Central memory CD8-positive, alpha-beta T cell (primary cell): ENCODE measurements at regions not wholly inside any gene's neighbourhood (a gene's known extent, or its start where the extent isn't known, plus 50 kb on each side); places are given as distances from the start of the nearest gene placed in this dataset.

ENCODE experiments used
- ATAC-seq: fragments of 150-1000 bp; cut with Tn5 transposase; replicated peaks from 2 replicates; pipeline ENCODE4 v1.10.0; 2022; ENCODE audit warnings: mild to moderate bottlenecking, moderate FRiP score, moderate number of reproducible peaks; ENCODE audit not compliant: poor library complexity, severe bottlenecking; ENCODE audit errors: extremely low read depth
- DNase-seq, 2 donors: peaks; one replicate each; pipeline ENCODE4 v3.0.0; 2021; ENCODE audit warnings: low spot score in 2 of 2
- H3K27ac Mint-ChIP-seq: one replicate; pipeline ENCODE4 v1.8.0; 2022; ENCODE audit warnings: low read depth, mild to moderate bottlenecking, moderate library complexity, mixed read lengths
- H3K27me3 Mint-ChIP-seq: one replicate; pipeline ENCODE4 v1.8.0; 2022; ENCODE audit warnings: mixed read lengths
- H3K36me3 Mint-ChIP-seq: one replicate; pipeline ENCODE4 v1.8.0; 2022; ENCODE audit warnings: mild to moderate bottlenecking, moderate library complexity, mixed read lengths; ENCODE audit not compliant: insufficient read depth
- H3K4me1 Mint-ChIP-seq: one replicate; pipeline ENCODE4 v1.8.0; 2022; ENCODE audit warnings: mixed read lengths
- H3K4me3 Mint-ChIP-seq: one replicate; pipeline ENCODE4 v1.8.0; 2022; ENCODE audit warnings: mild to moderate bottlenecking, moderate library complexity, mixed read lengths
- H3K9me3 Mint-ChIP-seq: one replicate; pipeline ENCODE4 v1.8.0; 2022; ENCODE audit warnings: mixed read lengths

DNA sequence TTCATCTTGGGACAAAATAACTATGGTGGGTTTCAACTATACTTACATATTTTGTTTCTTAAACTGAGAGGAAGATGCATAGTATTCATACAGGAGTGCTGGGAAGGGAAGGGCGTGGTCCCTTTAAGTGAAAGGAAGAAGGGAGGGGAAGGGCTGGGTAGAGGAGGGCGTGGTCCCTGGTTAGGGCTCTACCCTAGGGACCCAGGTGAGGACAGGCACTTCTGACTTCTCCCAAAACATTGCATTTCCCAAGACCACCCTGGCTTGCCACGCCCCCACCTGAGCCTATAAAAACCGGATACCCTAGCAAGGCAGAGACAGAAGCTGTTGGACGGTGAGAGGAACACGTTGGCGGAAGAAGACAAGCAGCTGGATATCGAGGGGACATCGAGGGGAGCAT lies 157.6 kb upstream of the PLXNA4 start:
- no peaks in the 10 kb centered on the region for H3K4me1 Mint-ChIP-seq

DNA sequence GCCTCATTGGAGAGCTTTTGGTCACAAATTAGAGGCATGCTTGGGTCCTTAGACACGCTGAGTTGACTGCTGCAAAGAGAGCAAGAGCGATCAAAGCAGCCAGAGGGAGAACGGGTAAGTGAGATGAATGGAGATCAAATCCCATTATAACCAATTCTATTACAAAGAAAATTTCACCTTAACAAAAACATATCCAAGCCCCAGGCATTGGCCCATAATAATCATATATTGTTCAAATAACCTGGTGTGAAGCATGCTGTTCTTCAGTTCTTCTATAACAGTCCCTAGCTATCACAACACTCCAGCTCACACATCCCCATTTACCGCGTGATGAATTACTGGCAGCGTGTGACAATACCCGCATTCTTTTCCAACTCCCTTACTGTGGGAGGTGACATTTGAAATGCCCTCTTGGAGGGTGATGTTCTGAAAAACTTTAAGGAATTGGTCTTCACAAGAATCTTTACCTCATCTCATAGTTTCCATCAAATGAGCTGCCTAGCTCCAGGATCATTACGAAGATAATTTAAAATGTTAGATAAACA lies 156.1 kb upstream of the PLXNA4 start:
- Mint-ChIP-seq H3K4me1 (no peaks in the 10 kb centered on the region), H3K9me3 (no peaks in the 10 kb centered on the region), H3K4me3 (no peak overlapping the region), H3K27ac (no peak overlapping the region), H3K27me3 (peaks cover 54% of the 10 kb centered on the region), H3K36me3 (no peaks in the 10 kb centered on the region)
- DNase-seq (no peak), ATAC-seq (no peak)

More for the DNA sequence above, 157.6 kb upstream of the PLXNA4 start:
- no peak overlapping the region for H3K27ac Mint-ChIP-seq
- ATAC-seq (no peak), DNase-seq (no peak)
- H3K4me3 Mint-ChIP-seq, result no peak overlapping the region
- peaks cover 57% of the 10 kb centered on the region for H3K27me3 Mint-ChIP-seq
- H3K9me3 Mint-ChIP-seq, result no peaks in the 10 kb centered on the region
- no peaks in the 10 kb centered on the region for H3K36me3 Mint-ChIP-seq

DNA sequence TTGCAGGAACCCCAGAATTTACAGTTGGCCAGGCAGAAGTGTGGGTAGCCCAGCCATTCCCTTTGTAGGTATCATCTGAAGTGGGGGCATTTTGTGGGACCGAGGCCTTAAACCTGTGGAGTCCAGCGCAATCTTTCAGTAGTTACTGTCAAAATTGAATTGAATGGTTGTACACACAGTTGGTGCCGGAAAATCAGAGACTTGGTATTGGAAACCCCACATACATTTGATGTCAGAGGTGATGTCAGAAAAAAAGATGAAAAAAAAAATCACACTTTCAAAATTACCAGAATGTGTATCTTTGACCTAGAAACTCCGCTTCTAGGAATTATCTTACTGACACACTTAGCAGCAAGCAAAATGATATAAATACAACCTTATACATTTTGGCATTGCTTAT lies 153.8 kb upstream of the PLXNA4 start:
- Mint-ChIP-seq H3K27ac (no peak overlapping the region), H3K36me3 (no peaks in the 10 kb centered on the region), H3K4me1 (no peaks in the 10 kb centered on the region), H3K27me3 (peaks cover 52% of the 10 kb centered on the region), H3K9me3 (no peaks in the 10 kb centered on the region), H3K4me3 (no peak overlapping the region)
- DNase-seq (no peak), ATAC-seq (no peak)

DNA sequence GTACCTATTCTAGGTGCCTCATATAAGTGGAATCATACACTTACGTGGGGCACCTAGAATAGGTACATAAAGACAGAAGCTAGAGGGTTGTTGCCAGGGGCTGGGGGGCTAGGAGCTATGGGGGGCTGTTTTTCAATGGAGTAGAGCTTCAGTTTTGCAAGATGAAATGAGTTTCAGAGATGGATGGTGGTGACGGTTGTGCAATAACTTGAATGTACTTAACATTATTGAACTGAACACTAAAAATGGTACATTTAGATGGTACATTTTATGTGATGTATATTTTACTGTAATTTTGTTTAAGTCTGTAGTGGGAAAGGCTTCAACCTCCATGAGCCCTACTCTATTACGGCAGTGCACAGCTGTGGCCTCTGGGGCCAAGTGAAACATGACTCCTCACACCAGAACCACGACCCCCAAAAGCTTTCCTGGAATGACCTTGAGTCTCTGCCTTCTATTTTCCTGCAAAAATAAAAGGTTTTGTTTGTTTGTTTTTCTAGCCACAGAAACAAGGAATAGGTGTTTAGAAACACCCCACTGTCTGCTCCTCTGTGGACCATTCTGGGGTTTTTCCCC lies 147.3 kb upstream of the PLXNA4 start:
- Mint-ChIP-seq H3K27ac (no peak overlapping the region), H3K36me3 (no peaks in the 10 kb centered on the region), H3K4me1 (no peaks in the 10 kb centered on the region), H3K27me3 (peaks cover 64% of the 10 kb centered on the region), H3K9me3 (peaks cover 5% of the 10 kb centered on the region), H3K4me3 (no peak overlapping the region)
- no peak for DNase-seq
- ATAC-seq, result no peak

DNA sequence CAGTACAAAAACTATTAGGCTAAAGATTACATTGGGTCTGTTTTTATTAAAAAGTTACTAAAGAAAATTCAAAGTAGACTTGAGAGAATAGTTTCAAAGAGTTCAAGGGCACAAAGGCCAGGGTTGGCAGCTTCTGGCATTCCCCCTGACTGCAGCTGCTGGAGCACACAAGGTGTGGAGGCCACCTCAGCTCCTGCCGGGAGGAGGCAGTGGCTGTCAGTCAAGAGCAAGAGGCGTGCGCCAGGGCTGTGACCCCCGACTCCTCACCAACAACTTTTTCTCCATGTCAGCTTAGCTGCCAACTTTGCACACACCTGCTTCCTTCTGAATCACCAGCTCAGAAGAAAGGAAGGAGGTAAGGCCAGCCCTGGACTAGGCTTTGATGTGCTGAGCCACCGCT lies 144.6 kb upstream of the PLXNA4 start:
- DNase-seq (no peak), ATAC-seq (no peak)
- Mint-ChIP-seq H3K4me1 (no peaks in the 10 kb centered on the region), H3K27ac (no peak overlapping the region), H3K9me3 (peaks cover 5% of the 10 kb centered on the region), H3K4me3 (no peak overlapping the region), H3K27me3 (peaks cover 62% of the 10 kb centered on the region), H3K36me3 (no peaks in the 10 kb centered on the region)

DNA sequence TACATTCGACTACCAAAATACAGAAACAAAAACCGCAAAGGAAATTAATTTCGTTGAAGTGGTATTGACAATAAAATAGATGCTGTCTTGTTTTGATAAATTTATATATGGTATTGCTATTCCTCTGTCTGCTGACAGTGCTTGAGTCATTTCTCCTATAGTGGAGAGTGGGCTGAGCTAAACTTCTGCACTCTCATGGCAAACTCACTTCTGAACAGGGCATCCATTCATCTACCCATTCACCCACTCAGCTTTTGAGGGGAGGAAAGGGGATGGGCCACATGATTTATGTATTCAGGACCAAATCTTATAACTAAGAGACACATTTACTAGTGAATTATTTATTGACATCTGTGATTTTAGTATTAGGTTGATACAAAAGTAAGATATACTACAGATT lies 137.6 kb upstream of the PLXNA4 start:
- H3K4me1 Mint-ChIP-seq, result no peaks in the 10 kb centered on the region
- H3K27me3 Mint-ChIP-seq, result peaks cover 18% of the 10 kb centered on the region
- H3K9me3 Mint-ChIP-seq, result peaks cover 3% of the 10 kb centered on the region
- no peaks in the 10 kb centered on the region for H3K36me3 Mint-ChIP-seq
- no peak overlapping the region for H3K27ac Mint-ChIP-seq
- DNase-seq (no peak), ATAC-seq (no peak)
- no peak overlapping the region for H3K4me3 Mint-ChIP-seq

DNA sequence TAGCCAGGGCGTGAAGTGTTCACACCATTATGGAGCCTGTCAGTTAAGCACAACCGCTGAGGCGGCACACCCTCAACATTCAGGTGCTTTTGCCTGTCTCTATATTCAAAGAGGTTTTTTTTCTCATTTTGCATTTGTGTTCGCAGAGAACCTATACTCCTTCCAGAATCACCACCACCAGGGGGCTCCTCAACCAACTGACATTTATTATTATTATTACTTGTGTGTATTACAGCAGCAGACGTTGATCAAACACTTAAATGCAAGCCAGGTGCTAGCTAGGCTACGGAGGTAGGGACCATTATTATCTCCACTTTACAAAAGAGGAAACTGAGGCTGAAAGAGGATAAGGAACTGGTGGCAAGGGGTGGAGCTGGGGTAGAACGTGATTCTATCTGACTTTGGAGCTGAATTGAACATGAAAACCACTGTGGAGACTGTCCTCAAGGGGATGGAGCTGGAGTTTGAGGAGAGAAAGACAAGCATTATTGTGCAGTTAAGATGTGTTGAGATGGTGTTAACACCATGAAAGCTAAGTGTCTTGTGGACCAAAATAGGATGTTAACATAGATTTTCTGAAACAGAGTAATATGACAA lies 133.8 kb upstream of the PLXNA4 start:
- ATAC-seq (no peak), DNase-seq (no peak)
- H3K36me3 Mint-ChIP-seq, result peaks cover 2% of the 10 kb centered on the region
- no peaks in the 10 kb centered on the region for H3K9me3 Mint-ChIP-seq
- no peaks in the 10 kb centered on the region for H3K4me1 Mint-ChIP-seq
- H3K27me3 Mint-ChIP-seq, result no peaks in the 10 kb centered on the region
- H3K27ac Mint-ChIP-seq, result no peak overlapping the region
- no peak overlapping the region for H3K4me3 Mint-ChIP-seq

DNA sequence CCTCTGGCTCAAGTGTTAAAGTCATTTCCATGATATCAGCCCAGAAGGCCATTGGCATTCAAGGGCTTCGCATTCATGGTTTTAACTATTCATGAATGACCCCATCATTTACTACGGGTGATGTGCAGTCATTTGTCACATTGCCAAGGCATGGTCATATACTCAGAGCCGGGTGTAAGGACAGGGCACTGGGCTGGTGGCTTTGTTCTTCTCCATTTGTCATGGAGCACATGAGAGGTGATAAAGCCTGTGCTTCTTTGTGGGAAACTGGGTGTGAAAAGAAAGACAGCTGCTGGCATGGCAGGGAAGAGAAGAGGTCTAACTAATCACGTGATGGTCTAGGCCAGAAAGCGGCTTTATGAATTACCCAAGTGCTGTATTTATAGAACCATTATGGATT lies 132.2 kb upstream of the PLXNA4 start:
- peaks cover 2% of the 10 kb centered on the region for H3K36me3 Mint-ChIP-seq
- no peak for ATAC-seq
- H3K27ac Mint-ChIP-seq, result no peak overlapping the region

DNA sequence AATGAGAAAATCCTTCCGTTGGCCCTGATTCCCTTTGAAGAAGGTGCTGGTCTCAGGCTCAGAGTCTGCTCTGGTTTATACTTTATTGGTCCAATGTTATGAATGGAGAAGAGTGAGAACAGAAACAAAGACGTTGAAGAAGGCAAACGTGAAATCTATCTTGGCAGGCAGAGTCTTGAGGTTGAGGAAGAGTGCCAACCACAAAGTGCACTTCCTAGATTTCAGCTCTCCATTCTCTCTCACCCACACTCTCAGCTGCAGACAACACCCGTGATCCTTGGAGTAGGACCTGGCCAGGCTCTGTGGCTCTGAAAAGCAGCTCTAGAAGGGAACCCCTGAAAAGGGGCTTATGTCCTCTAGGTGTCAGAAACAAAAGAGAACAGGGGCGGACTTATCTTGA lies 128.9 kb upstream of the PLXNA4 start:
- no peak for DNase-seq
- no peak for ATAC-seq

More for the DNA sequence above, 132.2 kb upstream of the PLXNA4 start:
- H3K9me3 Mint-ChIP-seq, result no peaks in the 10 kb centered on the region
- no peaks in the 10 kb centered on the region for H3K27me3 Mint-ChIP-seq
- H3K4me3 Mint-ChIP-seq, result no peak overlapping the region
- H3K4me1 Mint-ChIP-seq, result no peaks in the 10 kb centered on the region
- no peak for DNase-seq

DNA sequence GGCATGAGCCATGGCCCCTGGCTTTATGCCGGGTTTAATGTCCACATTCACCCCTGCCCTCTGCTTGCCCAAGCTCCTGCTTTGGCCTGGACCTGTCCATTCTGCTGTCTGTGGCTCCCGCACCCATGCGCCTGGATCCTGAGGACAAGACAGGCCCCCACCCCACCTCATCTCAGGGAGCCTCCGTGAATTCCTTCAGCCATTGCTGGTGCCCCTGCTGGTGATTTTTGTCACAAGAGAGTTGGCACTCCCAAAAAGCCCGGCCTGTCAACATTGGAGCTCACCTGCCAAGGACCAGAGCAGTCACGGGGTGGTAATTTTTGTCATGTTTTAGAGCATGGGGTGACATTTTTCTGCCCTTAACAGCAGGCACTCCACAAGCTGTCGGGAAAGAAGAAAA lies 127.5 kb upstream of the PLXNA4 start:
- Mint-ChIP-seq H3K9me3 (peaks cover 5% of the 10 kb centered on the region), H3K36me3 (peaks cover 2% of the 10 kb centered on the region), H3K4me1 (no peaks in the 10 kb centered on the region), H3K27me3 (no peaks in the 10 kb centered on the region), H3K4me3 (no peak overlapping the region), H3K27ac (no peak overlapping the region)
- DNase-seq (no peak), ATAC-seq (no peak)

More for the DNA sequence above, 128.9 kb upstream of the PLXNA4 start:
- H3K36me3 Mint-ChIP-seq, result peaks cover 2% of the 10 kb centered on the region
- no peaks in the 10 kb centered on the region for H3K27me3 Mint-ChIP-seq
- no peak overlapping the region for H3K4me3 Mint-ChIP-seq
- peaks cover 5% of the 10 kb centered on the region for H3K9me3 Mint-ChIP-seq
- no peak overlapping the region for H3K27ac Mint-ChIP-seq
- no peaks in the 10 kb centered on the region for H3K4me1 Mint-ChIP-seq

DNA sequence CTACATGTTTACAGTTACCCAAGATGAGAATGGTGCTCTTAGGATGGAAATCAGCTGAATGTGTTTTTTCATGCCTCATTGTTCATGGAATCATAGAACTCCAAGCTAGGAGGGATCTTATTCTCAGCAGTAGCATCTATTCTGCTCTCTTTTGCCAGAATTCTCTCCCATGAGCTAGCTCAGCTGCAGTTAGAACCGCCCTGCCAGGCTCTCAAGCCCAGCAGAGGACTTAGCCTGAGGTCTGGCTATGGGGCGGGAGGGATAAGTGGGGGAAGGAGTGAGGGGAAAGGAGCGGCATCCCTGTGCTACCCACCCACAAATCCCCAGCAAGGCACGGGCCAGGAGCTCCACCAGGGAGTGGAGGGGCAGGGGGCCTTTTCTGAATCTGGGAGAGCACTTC lies 120.7 kb upstream of the PLXNA4 start:
- no peak overlapping the region for H3K4me3 Mint-ChIP-seq
- H3K27ac Mint-ChIP-seq, result no peak overlapping the region
- H3K9me3 Mint-ChIP-seq, result peaks cover 5% of the 10 kb centered on the region
- no peaks in the 10 kb centered on the region for H3K4me1 Mint-ChIP-seq
- DNase-seq (no peak), ATAC-seq (no peak)
- no peaks in the 10 kb centered on the region for H3K36me3 Mint-ChIP-seq
- peaks cover 18% of the 10 kb centered on the region for H3K27me3 Mint-ChIP-seq

DNA sequence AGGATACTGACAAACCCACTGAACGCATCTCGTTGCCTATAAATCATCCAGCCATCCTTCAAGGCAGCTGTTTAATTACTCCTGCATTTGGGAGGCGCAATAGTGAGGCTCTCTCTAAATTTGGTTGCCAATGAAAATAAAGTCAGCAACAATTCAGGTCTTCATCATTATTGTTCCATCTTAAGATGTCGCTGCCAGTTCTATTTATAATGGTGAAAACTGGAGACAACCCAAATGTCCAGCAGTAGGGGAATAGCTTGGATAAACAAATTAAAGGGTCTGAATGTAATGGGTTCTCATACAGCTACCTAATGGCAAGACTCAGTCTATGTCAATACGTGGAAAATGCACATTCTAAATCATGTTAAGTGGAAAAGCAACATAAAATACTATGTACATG lies 120.1 kb upstream of the PLXNA4 start:
- Mint-ChIP-seq H3K4me1 (no peaks in the 10 kb centered on the region), H3K27me3 (peaks cover 23% of the 10 kb centered on the region), H3K27ac (no peak overlapping the region), H3K9me3 (no peaks in the 10 kb centered on the region), H3K36me3 (no peaks in the 10 kb centered on the region), H3K4me3 (no peak overlapping the region)
- ATAC-seq, result no peak
- DNase-seq, result no peak

DNA sequence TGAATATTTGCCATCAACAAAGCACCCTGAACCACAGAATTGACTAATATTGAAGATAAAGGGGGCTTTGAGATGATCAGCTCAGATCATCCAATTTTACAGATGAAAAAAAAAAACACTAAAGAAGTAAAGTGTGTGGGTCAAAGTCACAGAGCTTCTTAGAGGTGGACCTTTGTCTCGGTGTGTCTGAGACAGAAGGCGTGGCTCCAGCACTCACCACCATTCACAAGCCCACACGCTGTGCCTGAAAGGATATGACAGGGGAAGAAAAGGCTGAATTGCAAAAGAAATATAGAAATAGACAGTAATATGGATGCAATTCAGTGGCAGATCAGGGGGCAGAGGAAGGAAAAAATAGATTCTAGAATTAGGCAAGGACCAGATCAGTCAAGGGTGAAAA lies 114.9 kb upstream of the PLXNA4 start:
- Mint-ChIP-seq H3K4me1 (no peaks in the 10 kb centered on the region), H3K9me3 (no peaks in the 10 kb centered on the region), H3K4me3 (no peak overlapping the region), H3K36me3 (peaks cover 3% of the 10 kb centered on the region), H3K27ac (no peak overlapping the region), H3K27me3 (peaks cover 50% of the 10 kb centered on the region)
- no peak for ATAC-seq
- no peak for DNase-seq
